ENCODE measurements at regions not wholly inside any gene's neighbourhood (a gene's known extent, or its start where the extent isn't known, plus 50 kb on each side); places are given as distances from the start of the nearest gene placed in this dataset.

GRCh38 chr18:28786926-28787325 lies 610.0 kb upstream of the CDH2 start:
- DNase-seq (ENCODE audit: extremely low spot score, unreplicated experiment), result no peak
- H3K9me3 Mint-ChIP-seq, result no peaks in the 10 kb centered on the region
- H3K27ac Mint-ChIP-seq, result no peak overlapping the region
- no peaks in the 10 kb centered on the region for H3K36me3 Mint-ChIP-seq
- peaks cover 8% of the 10 kb centered on the region for H3K4me1 Mint-ChIP-seq (ENCODE audit: unreplicated experiment)
- no peak for TF ChIP-seq CTCF (conservative IDR thresholded peaks at IDR 0.05)
- H3K27me3 Mint-ChIP-seq, result no peaks in the 10 kb centered on the region
- no peak overlapping the region for H3K4me3 Mint-ChIP-seq

- no peak for DNase-seq (ENCODE audit: extremely low spot score, unreplicated experiment)
- Mint-ChIP-seq H3K4me1 (ENCODE audit: unreplicated experiment) (no peaks in the 10 kb centered on the region), H3K36me3 (no peaks in the 10 kb centered on the region), H3K9me3 (peaks cover 4% of the 10 kb centered on the region), H3K4me3 (no peak overlapping the region), H3K27me3 (no peaks in the 10 kb centered on the region), H3K27ac (no peak overlapping the region)
- TF ChIP-seq CTCF (conservative IDR thresholded peaks at IDR 0.05), result no peak
Observed at GRCh38 chr18:28781616-28782362, 604.9 kb upstream of the CDH2 start.

GRCh38 chr18:28778706-28779105 lies 601.8 kb upstream of the CDH2 start:
- peaks cover 4% of the 10 kb centered on the region for H3K9me3 Mint-ChIP-seq
- H3K27me3 Mint-ChIP-seq, result no peaks in the 10 kb centered on the region
- no peaks in the 10 kb centered on the region for H3K4me1 Mint-ChIP-seq (ENCODE audit: unreplicated experiment)
- H3K27ac Mint-ChIP-seq, result no peak overlapping the region
- no peak for TF ChIP-seq CTCF (conservative IDR thresholded peaks at IDR 0.05)
- no peaks in the 10 kb centered on the region for H3K36me3 Mint-ChIP-seq
- H3K4me3 Mint-ChIP-seq, result no peak overlapping the region
- no peak for DNase-seq (ENCODE audit: extremely low spot score, unreplicated experiment)

GRCh38 chr18:28777756-28778155 lies 600.8 kb upstream of the CDH2 start:
- Mint-ChIP-seq H3K9me3 (peaks cover 4% of the 10 kb centered on the region), H3K4me3 (no peak overlapping the region), H3K27me3 (no peaks in the 10 kb centered on the region), H3K36me3 (no peaks in the 10 kb centered on the region), H3K4me1 (ENCODE audit: unreplicated experiment) (no peaks in the 10 kb centered on the region), H3K27ac (no peak overlapping the region)
- TF ChIP-seq CTCF (conservative IDR thresholded peaks at IDR 0.05), result no peak
- no peak for DNase-seq (ENCODE audit: extremely low spot score, unreplicated experiment)

GRCh38 chr18:28771849-28772248 lies 594.9 kb upstream of the CDH2 start:
- no peaks in the 10 kb centered on the region for H3K27me3 Mint-ChIP-seq
- no peak overlapping the region for H3K27ac Mint-ChIP-seq
- H3K36me3 Mint-ChIP-seq, result no peaks in the 10 kb centered on the region
- TF ChIP-seq CTCF (conservative IDR thresholded peaks at IDR 0.05), result no peak
- H3K4me1 Mint-ChIP-seq (ENCODE audit: unreplicated experiment), result no peaks in the 10 kb centered on the region
- H3K9me3 Mint-ChIP-seq, result no peaks in the 10 kb centered on the region
- no peak overlapping the region for H3K4me3 Mint-ChIP-seq
- no peak for DNase-seq (ENCODE audit: extremely low spot score, unreplicated experiment)
